IMR-90 (cell line): ENCODE measurements at regions not wholly inside any gene's neighbourhood (a gene's known extent, or its start where the extent isn't known, plus 50 kb on each side); places are given as distances from the start of the nearest gene placed in this dataset.

Experiments
- ATAC-seq: fragments of 200-7000 bp; cut with Tn5 transposase; 2 replicates; pipeline ENCODE4 v1.9.1; 2020; ENCODE audit warnings: low read depth, mild to moderate bottlenecking, moderate library complexity
- BruUV-seq: library from RNA; stranded (reverse); fragments of 400-500 nt; replicated peaks from 2 replicates; lab custom pipeline; 2021; lab: Mats Ljungman, UMichigan
- CTCF ChIA-PET: fragments of 300-600 bp; formaldehyde crosslinking; extraction: SDS; loops from one replicate; lab custom pipeline; 2021; ENCODE audit warnings: antibody characterized with exemption; lab: Yijun Ruan, JAX
- POLR2A ChIA-PET: fragments of 300-600 bp; sonication (Branson Sonifier 250); formaldehyde crosslinking; loops from one replicate; lab custom pipeline; 2022; ENCODE audit warnings: antibody characterized with exemption; ENCODE audit not compliant: unreplicated experiment; lab: Charles Lee
- DNase-seq: peaks from one replicate; pipeline ENCODE4 v3.0.0; 2013
- H2AFZ ChIP-seq: replicated peaks from 2 replicates; pipeline ENCODE3; 2013; ENCODE audit warnings: low read length, mild to moderate bottlenecking; ENCODE audit not compliant: poor library complexity
- H2AK5ac ChIP-seq: 2 replicates; pipeline ENCODE4 v1.6.1; 2013; ENCODE audit warnings: low read depth, low read length, inconsistent platforms
- H2AK9ac ChIP-seq: replicated peaks from 2 replicates; pipeline ENCODE3; 2013; ENCODE audit warnings: mild to moderate bottlenecking, low read depth, low read length, moderate library complexity; ENCODE audit not compliant: poor library complexity
- H2BK120ac ChIP-seq: 2 replicates; pipeline ENCODE4 v1.6.1; 2013; ENCODE audit warnings: low read depth, low read length, inconsistent platforms
- H2BK15ac ChIP-seq: 3 replicates; pipeline ENCODE4 v1.6.1; 2013; ENCODE audit warnings: low read depth, low read length, inconsistent platforms
- H2BK20ac ChIP-seq: 2 replicates; pipeline ENCODE4 v1.6.1; 2013; ENCODE audit warnings: low read depth, mild to moderate bottlenecking, inconsistent platforms, low read length, moderate library complexity
- H2BK5ac ChIP-seq: 2 replicates; pipeline ENCODE4 v1.6.1; 2013; ENCODE audit warnings: mild to moderate bottlenecking, low read depth, low read length, inconsistent platforms; ENCODE audit not compliant: poor library complexity, severe bottlenecking
- H3K14ac ChIP-seq: replicated peaks from 2 replicates; pipeline ENCODE4 v1.6.1; 2013; ENCODE audit warnings: low read depth, low read length, inconsistent platforms
- H3K18ac ChIP-seq: 2 replicates; pipeline ENCODE4 v1.6.1; 2013; ENCODE audit warnings: low read depth, low read length, control low read depth
- H3K23ac ChIP-seq: 2 replicates; pipeline ENCODE4 v1.6.1; 2013; ENCODE audit warnings: low read depth, low read length, inconsistent platforms
- H3K27ac ChIP-seq: 2 replicates; pipeline ENCODE4 v1.5.1; 2013; ENCODE audit warnings: mild to moderate bottlenecking, control low read depth, low read length; ENCODE audit not compliant: insufficient read depth
- H3K27me3 ChIP-seq: 2 replicates; pipeline ENCODE4 v1.6.1; 2013; ENCODE audit warnings: low read length; ENCODE audit not compliant: control insufficient read depth, insufficient read depth
- H3K36me3 ChIP-seq: 2 replicates; pipeline ENCODE4 v1.6.1; 2013; ENCODE audit warnings: low read length, mixed read lengths; ENCODE audit not compliant: control insufficient read depth, insufficient read depth
- H3K4ac ChIP-seq: 2 replicates; pipeline ENCODE4 v1.6.1; 2013; ENCODE audit warnings: low read depth, low read length, inconsistent platforms
- H3K4me1 ChIP-seq: 2 replicates; pipeline ENCODE4 v1.6.1; 2013; ENCODE audit warnings: low read length, mixed read lengths; ENCODE audit not compliant: control insufficient read depth, insufficient read depth
- H3K4me2 ChIP-seq: 2 replicates; pipeline ENCODE4 v1.6.1; 2013; ENCODE audit warnings: low read depth, mild to moderate bottlenecking, control low read depth, low read length, moderate library complexity
- H3K4me3 ChIP-seq: 2 replicates; pipeline ENCODE4 v1.5.1; 2013; ENCODE audit warnings: low read depth, mild to moderate bottlenecking, control low read depth, low read length, moderate library complexity; ENCODE audit not compliant: insufficient read depth
- H3K56ac ChIP-seq: 2 replicates; pipeline ENCODE4 v1.6.1; 2013; ENCODE audit warnings: low read length, inconsistent platforms; ENCODE audit not compliant: insufficient read depth; ENCODE audit errors: extremely low read depth
- H3K79me1 ChIP-seq, 2 experiments: 2 replicates each; pipeline ENCODE4 v1.6.1; 2013; ENCODE audit warnings: low read length in 2 of 2, inconsistent platforms in 1 of 2, low read depth in 1 of 2
- H3K9ac ChIP-seq: 2 replicates; pipeline ENCODE4 v1.6.1; 2013; ENCODE audit warnings: low read depth, low read length, control low read depth
- H3K9me1 ChIP-seq: 2 replicates; pipeline ENCODE4 v1.6.1; 2013; ENCODE audit warnings: low read length, inconsistent platforms; ENCODE audit not compliant: insufficient read depth
- H3K9me3 ChIP-seq: 2 replicates; pipeline ENCODE4 v1.6.1; 2013; ENCODE audit warnings: low read length; ENCODE audit not compliant: control insufficient read depth, insufficient read depth
- H4K20me1 ChIP-seq: 2 replicates; pipeline ENCODE4 v1.6.1; 2013; ENCODE audit warnings: low read length, inconsistent platforms; ENCODE audit not compliant: insufficient read depth
- H4K5ac ChIP-seq: 2 replicates; pipeline ENCODE4 v1.6.1; 2013; ENCODE audit warnings: mild to moderate bottlenecking, low read depth, low read length, control low read depth
- H4K8ac ChIP-seq, 2 experiments: 2 replicates each; pipeline ENCODE4 v1.6.1; 2013; ENCODE audit warnings: low read depth in 2 of 2, low read length in 2 of 2, control low read depth in 1 of 2, inconsistent platforms in 1 of 2
- H4K91ac ChIP-seq: 2 replicates; pipeline ENCODE4 v1.6.1; 2013; ENCODE audit warnings: low read depth, low read length, inconsistent platforms; ENCODE audit not compliant: insufficient read depth
- BHLHE40 ChIP-seq: fragments of 150-350 bp; IDR thresholded peaks from 2 replicates; pipeline ENCODE4 v1.6.1; 2016; ENCODE audit warnings: mild to moderate bottlenecking, low read depth, low read length
- CEBPB ChIP-seq: IDR thresholded peaks from 2 replicates; pipeline ENCODE4 v1.6.1; 2012; ENCODE audit warnings: low read depth, low read length, improper control_type of control experiment
- CHD1 ChIP-seq: IDR thresholded peaks from 2 replicates; pipeline ENCODE4 v1.6.1; 2012; ENCODE audit warnings: low read depth, low read length, improper control_type of control experiment
- CTCF ChIP-seq: conservative IDR thresholded peaks from 2 replicates; pipeline ENCODE4 v1.5.1; 2012; ENCODE audit warnings: mild to moderate bottlenecking, low read depth, low read length, improper control_type of control experiment
- ELK1 ChIP-seq: fragments of 150-350 bp; IDR thresholded peaks from 2 replicates; pipeline ENCODE4 v1.6.1; 2016; ENCODE audit warnings: low read depth, mild to moderate bottlenecking, low read length, moderate library complexity, borderline replicate concordance
- FOS ChIP-seq: fragments of 150-350 bp; IDR thresholded peaks from 2 replicates; pipeline ENCODE4 v1.6.1; 2016; ENCODE audit warnings: low read depth, low read length
- MAFK ChIP-seq: IDR thresholded peaks from 2 replicates; pipeline ENCODE4 v1.6.1; 2012; ENCODE audit warnings: low read depth, low read length, improper control_type of control experiment
- MAZ ChIP-seq: IDR thresholded peaks from 2 replicates; pipeline ENCODE4 v1.6.1; 2012; ENCODE audit warnings: low read depth, mild to moderate bottlenecking, low read length, improper control_type of control experiment, moderate library complexity, borderline replicate concordance
- MXI1 ChIP-seq: IDR thresholded peaks from 2 replicates; pipeline ENCODE4 v1.6.1; 2012; ENCODE audit warnings: low read depth, mild to moderate bottlenecking, low read length, moderate library complexity, borderline replicate concordance
- NFE2L2 ChIP-seq: fragments of 150-350 bp; IDR thresholded peaks from 2 replicates; pipeline ENCODE4 v1.6.1; 2016; ENCODE audit warnings: low read depth, mild to moderate bottlenecking, low read length
- POLR2A ChIP-seq: IDR thresholded peaks from 2 replicates; pipeline ENCODE4 v1.6.1; 2012; ENCODE audit warnings: mild to moderate bottlenecking, low read depth, low read length
- RAD21 ChIP-seq: IDR thresholded peaks from 2 replicates; pipeline ENCODE4 v1.6.1; 2012; ENCODE audit warnings: low read length, improper control_type of control experiment
- RCOR1 ChIP-seq: IDR thresholded peaks from 2 replicates; pipeline ENCODE4 v1.6.1; 2012; ENCODE audit warnings: mild to moderate bottlenecking, low read length, improper control_type of control experiment; ENCODE audit not compliant: insufficient replicate concordance
- RFX5 ChIP-seq: IDR thresholded peaks from 2 replicates; pipeline ENCODE4 v1.8.0; 2012; ENCODE audit warnings: low read depth, mild to moderate bottlenecking, low read length, moderate library complexity
- SMC3 ChIP-seq: fragments of 150-350 bp; IDR thresholded peaks from 2 replicates; pipeline ENCODE4 v1.6.1; 2016; ENCODE audit warnings: low read depth, mild to moderate bottlenecking, antibody characterized with exemption, low read length, moderate library complexity
- USF2 ChIP-seq: fragments of 150-350 bp; IDR thresholded peaks from 2 replicates; pipeline ENCODE4 v1.6.1; 2017; ENCODE audit warnings: mild to moderate bottlenecking, antibody characterized with exemption, low read length, low read depth
- dilution Hi-C: fragments of 300-500 bp; cut with HindIII; formaldehyde crosslinking; loops from one replicate; pipeline ENCODE4 v1.14.3; 2018; ENCODE audit warnings: low sequenced_read_pairs; ENCODE audit not compliant: unreplicated experiment
- in situ Hi-C: fragments of 300-500 bp; cut with MboI; formaldehyde crosslinking; loops from 3 replicates; pipeline ENCODE4 v1.14.3; 2019; ENCODE audit warnings: low sequenced_read_pairs, inconsistent platforms, mixed read lengths
- intact Hi-C: fragments of 100-400 bp; cut with micrococcal nuclease; formaldehyde crosslinking; loops from 2 replicates; pipeline ENCODE4 v1.10.0; 2022

GRCh38 chr4:160034501-160034900, 931.6 kb downstream of the RAPGEF2 start:
- ChIA-PET CTCF (no interaction called here), POLR2A (no interaction called here)
- Histone ChIP-seq H4K20me1 (no peaks in the 10 kb centered on the region), H3K18ac (no peak overlapping the region), H2AFZ (no peak overlapping the region), H2BK5ac (no peak overlapping the region), H3K9ac (no peak overlapping the region), H2BK15ac (no peak overlapping the region), H3K4me2 (no peak overlapping the region), H2AK5ac (no peak overlapping the region), H4K8ac (no peak overlapping the region), H4K5ac (no peak overlapping the region), H3K23ac (no peak overlapping the region), H2AK9ac (no peak overlapping the region), H2BK120ac (no peak overlapping the region), H3K4me1 (no peaks in the 10 kb centered on the region), H2BK20ac (no peak overlapping the region), H4K91ac (no peak overlapping the region), H3K14ac (no peak overlapping the region), H3K9me3 (no peaks in the 10 kb centered on the region), H3K4me3 (no peak overlapping the region), H3K27me3 (no peaks in the 10 kb centered on the region), H3K56ac (no peak overlapping the region), H3K36me3 (no peaks in the 10 kb centered on the region), H3K27ac (no peak overlapping the region), H3K9me1 (no peaks in the 10 kb centered on the region), H3K4ac (no peak overlapping the region), H3K79me1 (no peaks in the 10 kb centered on the region)
- DNase-seq (no peak), ATAC-seq (no peak)
- dilution Hi-C loops = no loop called here
- in situ Hi-C loops = no loop called here
- TF ChIP-seq USF2 (no peak), MXI1 (no peak), CTCF (no peak), CEBPB (no peak), POLR2A (no peak), NFE2L2 (no peak), RAD21 (no peak), CHD1 (no peak), MAFK (no peak), RFX5 (no peak), BHLHE40 (no peak), RCOR1 (no peak), SMC3 (no peak), FOS (no peak), ELK1 (no peak), MAZ (no peak)
- BruUV-seq = no TSS peak
- intact Hi-C loops = no loop called here
